Stimulated activated CD8-positive, alpha-beta memory T cell treated with anti-CD3 and anti-CD28 coated beads, Interleukin-7, amount 100 ng/mL, for 48 hours (primary cell): ENCODE measurements at regions not wholly inside any gene's neighbourhood (a gene's known extent, or its start where the extent isn't known, plus 50 kb on each side); places are given as distances from the start of the nearest gene placed in this dataset.

Source experiments
- DNase-seq, 2 donors: peaks; one replicate each; pipeline ENCODE4 v3.0.0-alpha.2; 2020; ENCODE audit warnings: low read depth in 1 of 2; ENCODE audit errors: extremely low read depth in 1 of 2

DNA sequence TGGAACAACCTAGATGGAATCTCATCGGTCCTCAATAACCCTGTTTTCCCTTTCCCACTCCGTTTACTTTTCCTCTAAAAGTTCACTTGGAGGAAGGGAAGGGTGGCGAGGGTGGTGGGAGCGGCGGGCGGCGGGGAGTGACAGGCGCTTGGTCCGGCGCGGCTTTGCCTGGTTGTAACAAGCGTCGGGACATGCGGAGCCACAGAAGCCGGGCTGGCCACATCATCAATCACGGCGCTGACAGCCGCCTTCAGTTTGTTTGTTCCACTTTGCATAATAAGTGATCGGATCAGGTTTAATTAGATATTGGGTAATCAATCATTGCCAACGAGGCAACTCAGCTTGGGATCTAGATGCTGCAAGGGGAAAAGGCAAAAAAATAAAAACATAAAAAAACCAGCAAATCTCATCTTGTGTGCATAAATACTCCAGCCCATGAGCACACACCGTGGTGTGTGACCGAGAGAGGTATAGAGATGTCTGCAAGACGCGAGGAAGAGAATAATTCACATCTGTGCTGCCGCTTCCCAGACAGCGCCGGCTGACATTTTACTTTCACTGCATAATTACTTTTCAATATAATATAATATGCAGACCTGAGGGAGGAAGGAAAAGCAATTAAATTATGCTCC lies 396.2 kb upstream of the IRX4 start:
- DNase-seq: no peak

DNA sequence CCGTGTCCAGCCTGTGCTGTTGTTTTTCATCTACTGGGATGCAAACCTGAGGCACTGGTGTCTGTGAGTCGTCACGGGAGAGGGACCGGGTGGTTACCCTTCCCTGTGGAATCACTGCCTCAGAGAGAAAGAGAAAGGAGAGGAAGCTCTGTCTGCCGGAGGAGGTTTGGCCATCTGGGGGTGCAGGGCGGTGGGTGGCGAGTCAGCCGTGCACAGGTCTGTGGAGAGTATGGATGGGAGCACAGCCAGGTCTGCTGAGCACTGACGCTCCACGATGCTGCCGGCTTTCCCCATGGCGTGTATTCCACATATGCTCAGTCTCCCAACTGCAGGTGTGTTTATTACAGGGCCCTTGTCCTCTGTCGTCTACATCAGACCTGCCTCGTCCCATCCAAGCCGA lies 395.2 kb upstream of the IRX4 start:
- no peak for DNase-seq

DNA sequence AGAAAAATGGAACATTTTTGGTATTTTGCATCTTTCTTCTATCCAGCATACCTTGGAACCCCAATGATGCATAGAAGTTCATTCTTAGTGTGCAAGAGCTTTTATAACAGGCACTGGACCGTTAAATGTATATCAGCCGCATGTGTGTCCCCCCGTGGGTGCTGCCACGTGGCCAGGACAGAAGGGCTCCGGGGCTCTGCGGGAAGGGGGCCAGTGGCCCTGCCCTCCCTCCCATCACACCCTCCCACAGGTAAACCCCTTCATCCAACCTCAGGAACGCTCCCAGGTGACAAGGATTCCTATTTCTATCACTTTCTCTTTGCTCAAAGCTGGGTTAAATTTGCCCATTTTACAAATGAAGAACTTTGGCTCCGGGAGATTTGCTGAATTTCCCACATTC lies 393.4 kb upstream of the IRX4 start:
- DNase-seq: no peak

DNA sequence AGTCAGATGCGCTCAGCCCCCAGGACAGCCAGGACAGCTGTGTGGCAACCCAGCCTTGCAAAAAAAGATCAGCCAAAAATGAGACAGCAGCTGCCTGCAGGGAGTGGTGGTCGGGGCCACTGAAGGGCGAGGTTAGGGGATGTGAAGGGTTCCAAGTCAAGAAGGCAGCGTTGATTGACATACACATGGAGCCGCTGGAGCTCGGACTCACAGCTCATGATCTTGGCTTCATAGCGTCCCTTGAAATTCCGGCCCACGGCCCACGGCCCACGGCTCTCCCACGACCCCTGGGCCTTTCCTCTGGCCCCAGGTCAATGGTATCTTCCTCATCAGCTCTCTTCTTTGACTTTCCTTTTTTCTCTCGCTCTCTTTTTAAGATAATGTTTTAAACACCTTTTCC lies 390.0 kb upstream of the IRX4 start:
- no peak for DNase-seq

DNA sequence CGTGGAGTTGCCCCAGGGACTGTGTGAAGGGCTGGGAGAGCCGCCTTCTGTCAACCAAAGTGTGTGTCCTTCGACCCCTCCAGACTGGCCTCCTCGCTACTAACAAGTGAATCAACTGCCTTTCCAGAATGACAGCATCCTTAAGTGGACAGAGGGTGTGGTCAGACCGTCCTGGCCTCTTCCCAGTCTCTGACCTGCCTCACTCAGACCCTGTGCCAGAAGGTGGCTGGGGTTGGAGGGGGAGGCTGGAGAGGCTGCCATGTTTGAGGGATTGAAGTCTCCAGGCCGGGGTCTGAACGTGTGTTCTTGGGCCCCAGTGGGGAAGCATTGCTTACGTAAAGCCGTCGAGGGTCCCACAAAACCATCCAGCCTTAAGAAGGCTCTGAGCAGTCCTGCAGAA lies 389.3 kb upstream of the IRX4 start:
- no peak for DNase-seq

DNA sequence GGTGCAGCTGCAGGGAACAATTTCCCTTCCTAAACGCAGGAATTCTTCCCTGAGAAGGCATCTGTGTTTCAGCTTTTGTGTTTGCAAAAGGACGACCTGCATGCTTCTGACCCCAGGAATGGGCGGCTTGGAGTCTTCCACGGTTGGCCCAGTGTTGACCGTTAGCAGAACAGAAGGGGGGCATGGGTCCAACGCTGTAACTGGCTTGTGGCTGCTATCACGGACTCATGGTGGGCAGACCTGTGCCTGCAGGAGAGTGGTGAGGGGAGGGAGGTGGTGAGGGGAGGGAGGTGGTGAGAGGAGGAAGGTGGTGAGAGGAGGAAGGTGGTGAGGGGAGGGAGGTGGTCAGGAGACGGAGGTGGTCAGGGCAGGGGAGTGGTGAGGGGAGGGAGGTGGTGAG lies 388.6 kb upstream of the IRX4 start:
- DNase-seq: no peak

DNA sequence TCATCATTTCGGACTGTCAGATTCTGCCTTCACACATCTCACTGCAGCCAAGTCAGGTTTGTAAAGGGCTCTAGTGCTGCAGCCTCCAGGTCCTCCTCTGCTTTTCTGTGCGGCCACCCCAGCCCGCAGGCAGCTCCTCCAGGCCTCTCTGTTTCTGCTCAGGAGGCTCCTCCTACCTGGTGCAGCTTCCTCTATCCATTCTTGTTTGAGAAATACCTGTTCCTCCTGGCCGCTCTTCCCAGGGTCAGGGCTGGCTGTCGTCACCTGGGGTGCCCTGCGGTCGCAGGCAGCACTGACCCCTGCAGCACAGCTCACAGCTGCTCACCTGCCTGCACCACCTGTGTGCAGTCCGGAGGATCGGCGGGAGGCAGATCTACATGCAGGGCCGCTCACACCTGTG lies 387.7 kb upstream of the IRX4 start:
- DNase-seq: no peak

DNA sequence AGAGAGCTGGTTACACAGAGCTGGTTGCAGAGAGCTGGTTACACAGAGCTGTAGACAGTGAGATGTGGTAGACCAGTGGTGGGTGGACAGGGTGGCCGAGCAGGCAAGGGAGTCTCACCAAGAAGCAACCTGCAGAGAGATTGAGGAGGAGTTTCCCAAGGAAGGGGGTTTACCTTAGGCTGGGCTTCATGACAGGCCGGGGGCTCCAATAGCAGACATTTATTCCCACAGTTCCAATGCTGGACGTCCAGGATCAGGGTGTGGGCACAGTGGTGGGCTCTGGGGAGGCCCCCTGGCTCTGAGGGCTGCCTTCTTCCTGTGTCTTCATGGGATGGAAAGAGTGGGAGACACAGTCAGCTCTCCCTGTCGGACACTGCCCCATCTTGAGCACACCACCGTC lies 386.9 kb upstream of the IRX4 start:
- DNase-seq: no peak

DNA sequence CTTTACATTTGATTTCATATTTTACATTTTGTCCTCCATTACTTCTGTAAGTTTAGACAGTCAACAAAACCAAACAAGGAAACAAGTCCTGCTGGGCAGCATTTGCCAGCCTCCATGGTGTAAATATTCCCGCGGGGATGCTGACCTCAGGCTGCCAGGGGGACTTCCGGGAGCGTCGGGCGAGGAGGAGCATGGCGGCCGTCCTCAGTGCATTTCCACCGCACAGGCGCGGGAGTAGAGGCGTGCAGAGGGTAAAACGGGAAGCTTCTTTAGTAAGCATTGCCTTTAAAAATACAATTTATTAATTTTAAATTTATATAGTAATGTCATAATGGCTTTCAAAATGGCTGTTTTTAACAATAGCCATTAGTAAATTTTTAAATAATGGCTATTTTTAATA lies 385.3 kb upstream of the IRX4 start:
- no peak for DNase-seq

DNA sequence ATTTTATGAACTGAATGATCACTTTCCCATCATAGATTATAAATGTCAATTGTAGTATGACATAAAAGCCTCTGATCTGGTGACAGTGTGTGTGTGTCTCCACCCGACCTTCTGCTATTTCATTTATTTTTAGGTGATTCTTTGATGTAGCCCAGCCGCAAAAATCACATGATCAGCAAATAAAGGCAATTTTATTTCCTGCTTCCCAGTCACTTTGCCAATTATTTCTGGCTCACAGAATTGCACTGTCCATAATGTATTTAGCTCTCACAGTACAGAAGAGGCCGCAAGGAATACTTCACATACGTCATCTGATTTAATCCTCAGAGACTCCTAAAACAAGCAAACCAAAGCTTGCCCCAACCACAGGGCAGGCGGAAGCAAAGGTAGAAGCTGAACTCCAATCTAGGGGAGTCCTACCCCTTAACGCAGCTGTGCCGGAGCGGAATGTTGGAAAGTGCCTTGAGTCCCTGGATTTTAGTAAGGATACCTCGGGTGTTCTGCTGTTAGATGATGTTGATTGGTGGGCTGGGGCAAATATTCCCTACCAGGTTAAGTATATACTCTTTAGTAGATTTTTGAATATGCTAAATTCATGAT lies 384.0 kb upstream of the IRX4 start:
- DNase-seq: no peak

DNA sequence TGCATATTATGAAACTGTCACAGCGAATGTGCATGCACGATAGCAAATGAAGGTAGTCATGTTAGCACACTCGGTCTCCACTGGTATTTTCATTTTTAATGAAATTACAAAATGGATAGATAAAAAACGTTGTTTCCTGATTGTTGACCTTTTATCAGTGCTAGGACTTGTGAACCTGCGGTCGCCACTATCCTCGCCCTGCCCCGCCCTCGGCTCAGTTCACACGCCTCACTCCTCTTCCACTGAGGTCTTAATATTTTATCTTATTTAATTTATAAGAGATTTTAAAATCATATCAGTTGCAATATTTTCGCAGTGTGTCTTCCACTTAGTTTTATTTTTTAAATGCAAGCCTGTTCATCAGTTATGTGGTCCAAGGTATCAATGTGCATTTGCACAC lies 382.6 kb upstream of the IRX4 start:
- no peak for DNase-seq

DNA sequence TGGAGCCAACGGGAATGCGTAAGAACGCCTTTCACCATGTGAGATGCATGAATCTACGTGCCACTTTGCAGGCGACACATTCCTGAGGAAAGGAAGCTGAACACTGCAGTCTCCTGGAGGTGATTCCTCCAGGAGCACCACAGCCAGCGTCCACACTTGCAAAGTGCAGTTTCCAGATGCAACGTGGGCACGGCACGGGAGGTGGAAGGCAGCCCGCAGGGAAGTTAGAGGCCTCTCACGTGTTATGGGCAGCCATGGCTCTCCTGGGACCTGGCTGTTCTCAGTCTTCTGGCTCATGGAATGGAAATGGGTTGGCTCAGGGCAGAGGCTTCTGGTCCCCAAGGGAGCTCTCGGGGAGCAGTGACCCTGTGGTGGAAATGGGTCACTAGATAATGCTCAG lies 381.0 kb upstream of the IRX4 start:
- no peak for DNase-seq

DNA sequence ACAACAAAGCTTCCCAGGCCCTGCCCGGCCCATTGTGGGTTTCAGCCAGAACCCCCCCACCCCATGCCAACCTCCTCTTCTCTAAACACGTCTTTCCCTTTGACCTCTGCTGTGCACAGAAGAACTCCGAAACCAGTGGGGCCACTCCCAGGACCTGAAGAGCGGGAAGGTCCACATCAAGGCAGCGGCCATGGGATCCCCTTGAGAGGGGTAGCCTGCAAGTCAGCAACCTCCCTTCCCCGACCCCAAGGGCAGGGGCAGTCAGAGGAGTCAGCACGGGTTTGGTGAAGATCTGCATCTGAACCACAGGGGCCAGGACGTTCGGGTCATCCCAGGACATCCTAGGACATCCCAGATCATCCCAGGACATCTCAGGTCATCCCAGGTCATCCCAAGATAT lies 379.9 kb upstream of the IRX4 start:
- no peak for DNase-seq

DNA sequence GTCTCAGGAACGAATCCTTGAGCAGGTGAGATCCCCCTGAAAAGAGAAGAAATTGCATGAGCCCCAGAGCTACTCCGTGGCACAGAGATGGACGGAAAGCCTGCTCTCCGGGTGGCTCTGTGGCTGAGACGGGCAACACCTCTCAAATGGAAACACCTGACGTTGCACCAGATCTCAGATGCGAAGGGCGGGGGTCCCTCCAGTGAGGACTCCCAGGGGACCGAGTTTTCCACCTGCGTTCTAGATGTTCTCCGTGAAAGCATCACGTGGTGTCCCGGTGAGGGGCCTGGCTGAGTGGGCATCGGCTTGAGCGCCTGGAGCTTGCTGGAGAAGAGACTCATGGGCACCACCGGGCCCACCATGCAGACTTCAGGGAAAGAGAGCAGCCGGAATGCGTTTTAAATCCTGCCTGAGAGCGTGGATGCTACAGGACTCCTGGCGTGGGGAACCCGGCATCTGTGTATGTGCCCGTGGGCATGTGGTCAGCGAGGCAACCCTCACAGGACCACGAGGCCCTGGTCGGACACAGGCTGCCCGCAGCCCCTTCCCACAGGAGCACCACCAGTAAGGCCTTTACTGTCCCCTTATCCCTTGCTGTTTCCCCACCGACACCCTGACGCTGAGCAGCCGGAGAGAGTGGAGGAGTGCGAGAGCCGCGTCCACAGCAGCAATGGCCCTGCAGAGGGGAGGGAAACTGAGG lies 378.4 kb upstream of the IRX4 start:
- DNase-seq: no peak

DNA sequence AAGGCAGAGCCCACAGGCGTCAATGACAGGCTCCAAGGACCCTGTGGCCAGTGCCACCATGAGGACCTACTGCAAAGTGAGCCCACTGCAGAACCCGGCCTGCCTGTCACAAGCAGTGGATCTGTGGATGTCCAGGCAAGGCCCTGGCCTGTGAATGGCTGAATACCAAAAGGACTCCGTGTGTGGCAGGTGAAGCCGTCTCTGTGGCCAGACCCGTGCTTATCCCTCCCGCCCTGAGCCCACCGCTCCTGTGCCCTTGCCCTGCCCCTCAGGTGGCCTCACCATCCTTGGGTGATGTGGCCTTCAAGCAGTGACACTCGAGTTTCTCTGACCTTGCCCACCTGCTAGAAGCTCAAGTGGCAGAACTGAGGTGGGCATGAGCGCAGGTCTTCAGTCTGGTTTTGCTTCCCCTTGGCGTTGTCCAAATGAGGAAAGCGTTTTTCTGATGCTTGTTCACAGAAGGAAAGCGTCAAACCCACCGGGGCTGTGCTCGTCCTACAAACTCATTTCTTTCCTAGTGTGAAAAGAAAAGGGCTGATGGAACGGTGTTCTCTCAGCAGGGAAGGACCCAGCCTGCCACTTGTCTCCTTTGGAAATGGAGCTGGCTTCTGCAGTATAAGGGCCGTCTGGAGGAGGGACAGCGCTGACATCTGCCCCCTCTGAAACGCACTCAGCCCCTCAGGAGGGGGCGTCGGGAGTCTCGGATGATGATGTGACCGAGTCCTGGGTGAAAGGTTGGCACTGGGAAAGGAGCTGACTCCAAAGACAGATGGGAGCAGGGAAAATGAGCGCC lies 377.7 kb upstream of the IRX4 start:
- DNase-seq: no peak

DNA sequence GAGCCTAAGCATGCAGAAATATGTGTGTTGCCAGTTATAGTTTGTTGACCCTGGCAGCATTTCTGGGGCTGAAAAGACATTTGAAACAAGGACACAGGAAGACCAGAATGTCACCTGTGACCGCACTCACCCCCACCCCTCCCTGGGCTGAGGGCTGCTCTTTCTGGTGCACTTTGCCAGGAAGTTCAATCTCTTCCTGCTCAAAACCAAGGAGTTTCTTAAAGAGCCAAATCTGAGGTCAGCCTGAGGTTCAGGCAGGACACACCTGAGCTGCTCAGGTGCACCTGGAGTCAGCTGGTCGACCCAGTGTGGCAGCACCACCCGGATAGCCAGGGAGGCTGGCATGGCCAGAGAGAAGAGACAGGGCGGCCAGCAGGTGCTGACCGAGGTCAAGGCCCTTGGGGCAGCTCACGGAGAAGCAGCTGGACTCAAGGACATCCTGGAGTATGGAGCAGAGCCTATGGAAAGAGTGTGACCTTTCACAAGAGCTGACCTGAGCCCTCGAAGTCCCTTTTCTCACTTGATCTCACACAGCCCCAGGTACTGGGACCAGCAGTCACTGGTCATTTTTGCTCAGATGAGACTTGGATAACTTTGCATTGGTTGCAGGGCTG lies 376.9 kb upstream of the IRX4 start:
- DNase-seq: no peak

DNA sequence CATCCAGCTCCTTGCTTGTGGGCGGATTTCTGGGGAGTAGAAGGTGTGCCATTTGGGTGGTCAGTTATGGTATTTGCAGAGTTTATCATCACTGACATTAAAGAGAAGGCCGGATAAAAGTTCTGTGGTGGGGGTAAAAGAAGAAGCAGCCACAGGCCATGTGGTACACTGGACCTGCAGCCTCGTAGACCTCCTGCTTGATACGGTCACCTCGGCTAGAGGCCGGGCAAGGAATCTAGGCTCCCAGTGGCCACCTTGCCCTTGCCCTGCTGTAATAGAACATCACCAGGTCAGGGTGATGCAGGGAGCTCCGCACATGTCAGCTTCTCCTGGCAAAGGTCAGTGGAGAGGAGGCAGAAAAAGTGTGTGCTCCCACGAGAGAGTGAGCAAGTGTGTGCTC lies 376.1 kb upstream of the IRX4 start:
- DNase-seq: no peak

DNA sequence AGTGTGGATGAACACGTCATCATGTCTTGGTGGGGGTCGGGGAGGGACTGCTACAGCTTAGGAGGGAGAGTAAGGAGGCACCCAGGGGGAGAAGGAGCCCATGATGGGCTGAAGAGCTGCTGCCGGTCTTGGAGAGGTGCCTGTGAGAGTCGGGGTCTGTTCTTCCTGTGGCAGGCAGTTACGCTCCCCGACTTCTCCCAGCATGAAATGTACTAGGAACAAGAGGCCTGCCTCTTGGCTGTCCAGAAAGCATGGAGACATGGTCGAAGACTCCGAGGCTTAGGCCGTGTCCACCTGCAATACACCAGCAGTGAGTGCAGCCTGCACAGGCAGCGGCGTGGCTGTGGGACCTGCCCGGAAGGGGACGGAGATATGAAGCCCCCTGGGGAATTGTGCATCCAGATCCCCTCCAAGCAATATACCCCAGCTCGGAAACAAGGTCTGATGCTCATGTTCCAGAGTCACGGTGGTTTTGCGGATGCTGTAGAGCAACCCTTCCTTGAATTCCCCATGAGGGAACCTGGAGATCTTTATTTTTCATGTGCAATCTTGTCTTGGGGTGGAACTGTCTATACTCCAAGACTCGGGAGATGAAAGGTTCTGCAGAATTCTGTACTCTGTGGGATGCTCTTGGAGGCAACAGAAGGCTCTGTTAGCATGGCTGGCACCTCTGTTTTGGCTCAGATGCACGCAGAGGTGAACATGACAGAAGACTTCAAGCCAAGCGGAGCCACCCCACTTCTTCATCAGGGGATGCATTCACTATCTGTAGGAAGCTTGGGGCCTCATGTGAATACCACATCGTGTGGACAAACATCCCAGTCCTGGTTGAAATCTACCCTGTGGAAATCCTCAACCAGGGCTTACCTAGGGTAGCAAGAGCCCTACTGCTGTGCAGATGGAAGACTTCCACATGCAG lies 374.9 kb upstream of the IRX4 start:
- no peak for DNase-seq

DNA sequence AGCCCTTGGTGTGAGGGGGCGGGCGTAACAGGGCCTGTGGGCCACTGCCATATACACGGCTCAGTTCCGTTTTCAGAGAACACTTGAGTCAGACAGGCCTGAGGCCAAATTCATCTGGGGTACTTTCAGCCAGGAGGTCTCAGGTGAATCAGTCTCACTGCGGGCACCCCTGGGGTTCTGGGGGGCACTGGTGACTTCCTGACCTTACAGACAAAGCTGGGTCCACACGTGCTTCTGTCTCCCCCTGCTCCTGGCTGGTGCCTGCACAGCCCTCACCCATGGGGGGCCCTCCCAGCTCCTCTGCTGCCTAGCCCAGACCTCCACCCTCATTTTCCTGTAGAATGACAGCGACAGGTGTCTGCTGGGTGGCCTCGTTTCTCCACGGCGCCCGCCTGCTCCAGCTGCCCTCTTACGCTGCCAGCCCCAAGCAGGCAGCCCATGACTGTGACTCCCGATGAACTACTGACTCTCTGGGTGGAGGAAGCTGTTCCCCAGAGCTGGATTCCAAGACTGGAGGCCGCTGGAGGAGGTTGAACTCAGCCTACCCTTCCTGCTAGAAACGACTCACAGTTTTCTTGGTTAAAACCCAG lies 374.1 kb upstream of the IRX4 start:
- no peak for DNase-seq
